HG03354 (cell line): ENCODE measurements at regions not wholly inside any gene's neighbourhood (a gene's known extent, or its start where the extent isn't known, plus 50 kb on each side); places are given as distances from the start of the nearest gene placed in this dataset.

Experiments
- ATAC-seq: cut with Tn5 transposase; IDR thresholded peaks from one replicate; pipeline ENCODE4 v1.9.1; 2021; ENCODE audit warnings: mild to moderate bottlenecking; ENCODE audit not compliant: unreplicated experiment, poor library complexity, severe bottlenecking

DNA sequence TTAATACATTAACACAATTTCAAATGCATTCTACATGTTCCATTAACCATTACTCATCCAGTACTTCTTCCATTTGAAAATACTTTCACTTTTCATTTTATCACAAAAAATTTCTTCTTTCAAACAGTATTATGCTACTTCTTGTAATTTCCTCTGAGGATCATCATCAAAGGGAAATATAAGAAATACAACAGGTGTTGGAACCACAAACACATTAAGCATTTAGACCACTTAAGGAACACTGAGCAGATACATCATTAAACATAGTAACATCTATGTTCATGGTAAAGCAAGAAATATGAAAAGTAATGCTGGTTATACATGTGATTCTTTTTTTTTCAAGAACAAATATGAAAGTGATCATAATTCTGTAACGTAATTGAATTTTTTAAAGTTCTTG lies 2207.0 kb downstream of the ARAP2 start:
- no peak for ATAC-seq

DNA sequence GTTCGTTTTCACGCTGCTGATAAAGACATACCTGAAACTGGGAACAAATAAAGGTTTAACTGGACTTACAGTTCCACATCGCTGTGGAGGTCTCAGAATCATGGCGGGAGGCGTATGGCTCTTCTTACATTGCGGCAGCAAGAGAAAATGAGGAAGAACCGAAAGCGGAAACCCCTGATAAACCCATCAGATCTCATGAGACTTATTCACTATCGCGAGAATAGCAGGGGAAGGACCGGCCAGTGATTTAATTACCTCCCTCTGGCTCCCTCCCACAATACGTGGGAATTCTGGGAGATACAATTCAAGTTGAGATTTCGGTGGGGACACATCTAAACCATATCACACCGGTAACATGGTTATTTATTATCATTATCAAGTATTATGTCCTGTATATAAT lies 2204.5 kb downstream of the ARAP2 start:
- ATAC-seq, result no peak

DNA sequence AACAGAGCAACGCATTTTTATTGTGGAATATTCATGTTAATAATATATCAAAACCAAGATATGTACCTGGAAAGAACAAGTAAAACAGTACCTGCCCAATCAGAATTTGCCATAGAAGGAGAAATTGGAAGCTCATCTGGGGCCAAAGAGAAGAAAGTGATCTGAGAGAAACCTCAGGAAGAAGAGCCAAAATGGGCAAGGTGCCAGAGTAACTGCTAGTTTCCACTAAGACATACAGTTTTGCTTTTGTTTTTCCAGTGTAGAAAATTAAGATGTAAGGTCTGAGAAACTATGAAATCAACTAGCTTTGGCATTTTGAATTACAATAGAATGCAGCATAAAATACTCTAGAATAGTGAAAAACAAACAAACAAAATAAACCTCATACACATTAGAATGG lies 2201.2 kb downstream of the ARAP2 start:
- ATAC-seq, result no peak

DNA sequence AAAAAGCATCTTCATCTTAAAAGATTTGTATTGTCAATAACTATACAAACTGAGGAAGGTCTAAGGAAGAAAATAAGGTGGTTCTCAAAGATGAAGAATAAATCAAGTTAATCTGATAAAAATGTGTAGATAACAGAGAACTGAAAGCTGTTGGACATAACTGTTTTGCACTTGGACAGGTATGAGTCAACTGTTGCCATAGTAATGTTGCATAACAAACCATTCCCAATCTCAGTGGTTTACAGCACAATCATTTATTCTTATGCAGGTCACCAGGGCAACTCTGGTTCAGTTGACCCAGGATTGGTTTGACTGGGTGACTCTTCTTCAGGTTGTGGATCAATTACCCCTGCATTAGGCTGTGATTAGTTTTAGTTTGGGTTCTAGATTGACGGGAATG lies 2197.7 kb downstream of the ARAP2 start:
- no peak for ATAC-seq

DNA sequence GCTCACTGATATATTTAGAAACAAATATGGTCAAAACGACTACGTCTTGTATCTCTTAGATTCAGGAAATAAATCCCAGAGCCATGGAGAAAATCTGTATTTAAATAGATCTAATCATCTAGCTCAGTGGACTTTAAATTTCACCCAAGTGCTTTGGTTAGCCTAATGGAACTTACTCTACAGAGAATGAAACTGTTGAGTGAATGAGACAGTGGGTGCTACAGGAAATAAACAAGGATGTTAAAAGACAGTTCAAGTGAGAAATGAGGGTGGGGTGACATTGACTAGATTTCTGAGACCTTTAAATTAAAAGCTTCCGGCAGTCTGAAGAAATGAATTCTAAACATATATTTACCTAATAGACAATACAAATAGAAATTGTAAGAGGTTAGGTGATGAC lies 2197.0 kb downstream of the ARAP2 start:
- no peak for ATAC-seq

DNA sequence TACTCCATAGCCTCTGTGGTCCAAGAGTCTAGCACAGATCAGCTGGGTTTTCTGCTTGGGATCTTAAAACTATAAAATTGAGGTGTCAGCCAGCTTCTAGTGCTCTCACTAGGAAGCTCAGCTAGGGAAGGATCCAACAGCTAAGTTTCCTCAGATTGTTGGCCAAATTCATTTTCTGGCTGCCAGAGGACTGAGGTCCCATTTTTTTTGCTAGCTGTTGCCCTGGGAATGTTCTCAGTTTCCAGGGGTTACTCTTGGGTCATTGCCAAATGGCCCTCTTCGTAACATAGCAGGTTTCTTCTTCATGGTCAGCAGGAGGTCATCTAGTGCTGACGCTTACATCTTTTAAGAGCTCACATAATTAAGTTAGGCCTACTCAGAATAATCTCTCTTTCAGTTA lies 2178.2 kb downstream of the ARAP2 start:
- ATAC-seq, result no peak

DNA sequence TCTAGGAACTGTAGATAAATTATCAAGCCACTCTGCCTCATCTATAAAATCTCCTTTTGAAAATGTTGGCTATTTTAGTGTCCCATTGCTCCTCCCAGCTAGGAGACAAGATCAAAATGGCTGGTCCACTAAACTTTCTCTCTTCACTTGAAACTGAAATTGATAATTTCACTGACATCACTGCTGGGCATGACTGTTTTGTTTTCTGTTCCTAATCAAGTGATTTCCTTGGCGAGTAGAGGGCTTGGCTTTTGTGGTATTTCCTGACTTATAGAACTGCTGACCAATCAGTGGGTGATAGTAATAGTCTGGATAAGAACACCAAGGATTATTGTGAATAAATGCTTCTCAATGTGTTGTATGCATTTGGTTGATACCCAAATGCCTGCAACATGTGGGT lies 2152.9 kb downstream of the ARAP2 start:
- ATAC-seq, result no peak

DNA sequence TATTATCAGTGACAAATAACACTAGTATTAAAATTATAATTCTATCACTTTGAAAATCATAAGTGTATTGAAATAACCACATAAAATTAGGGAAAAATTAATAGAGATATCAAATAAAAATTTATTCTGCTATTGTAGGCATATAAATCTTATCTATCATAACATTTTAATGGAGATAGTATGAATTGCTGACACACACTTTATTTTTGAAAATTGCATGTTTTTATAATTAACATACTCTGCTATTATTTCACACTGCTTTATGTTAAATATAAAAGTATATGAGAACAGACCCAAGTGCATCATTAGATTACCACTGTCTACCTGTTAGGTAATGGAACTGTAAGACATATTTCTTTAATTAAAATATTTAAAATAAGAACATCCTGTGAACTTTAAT lies 2150.2 kb downstream of the ARAP2 start:
- no peak for ATAC-seq

DNA sequence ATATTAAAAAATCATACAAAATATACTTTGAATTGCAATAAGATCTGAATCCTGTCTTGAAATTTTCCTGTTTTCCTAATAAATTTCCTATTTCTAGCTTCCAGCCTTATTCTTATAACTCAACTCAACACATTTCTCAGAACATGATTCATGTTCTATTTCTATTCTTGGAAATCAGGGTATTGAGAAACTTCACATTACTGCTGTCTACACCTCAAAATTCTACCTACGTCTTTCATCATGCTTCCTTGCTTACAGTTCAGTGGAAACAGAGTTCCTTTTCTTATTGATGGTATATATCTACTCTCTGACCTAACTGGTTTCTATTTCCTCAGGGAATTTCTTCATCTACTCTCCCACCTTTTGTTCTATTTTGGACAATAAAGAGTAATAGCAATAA lies 2139.0 kb downstream of the ARAP2 start:
- no peak for ATAC-seq

DNA sequence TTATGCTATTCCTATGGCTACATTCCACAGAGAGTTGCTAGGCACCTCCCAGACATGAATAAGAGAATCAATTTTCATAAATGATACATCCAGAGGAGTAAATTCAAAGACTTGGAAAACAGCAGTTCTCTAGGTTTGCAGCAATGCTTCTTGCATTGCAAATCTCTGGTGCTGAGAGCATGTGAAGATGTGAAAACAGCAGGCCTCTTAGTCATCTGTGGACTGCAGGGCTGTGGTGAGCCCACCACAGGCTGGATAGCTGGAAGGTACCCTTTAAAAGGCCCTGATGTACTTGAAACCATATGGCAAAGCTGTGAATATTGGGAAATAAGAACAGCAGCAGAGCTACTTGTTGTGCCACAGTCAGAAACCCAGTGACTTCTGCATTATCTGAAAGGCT lies 2135.9 kb downstream of the ARAP2 start:
- ATAC-seq, result no peak

DNA sequence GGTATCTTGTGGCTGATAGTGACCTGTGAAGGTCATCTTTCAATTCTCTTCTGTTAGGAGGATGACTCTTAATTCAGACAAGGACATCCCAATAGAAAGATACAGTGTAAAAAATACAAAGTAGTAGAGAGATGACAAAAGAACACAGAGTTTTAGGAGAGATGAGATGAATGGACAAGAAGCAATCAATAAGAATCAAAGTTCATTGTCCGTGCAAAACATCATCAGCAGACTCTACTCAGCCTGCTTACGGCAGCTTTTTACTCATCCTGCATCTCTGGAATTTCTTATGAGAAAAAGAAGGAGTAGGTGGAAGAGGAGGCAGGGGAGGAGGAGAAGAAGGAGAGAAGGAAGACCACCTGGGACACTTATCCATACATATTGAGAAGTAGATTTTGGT lies 2131.7 kb downstream of the ARAP2 start:
- ATAC-seq, result no peak

DNA sequence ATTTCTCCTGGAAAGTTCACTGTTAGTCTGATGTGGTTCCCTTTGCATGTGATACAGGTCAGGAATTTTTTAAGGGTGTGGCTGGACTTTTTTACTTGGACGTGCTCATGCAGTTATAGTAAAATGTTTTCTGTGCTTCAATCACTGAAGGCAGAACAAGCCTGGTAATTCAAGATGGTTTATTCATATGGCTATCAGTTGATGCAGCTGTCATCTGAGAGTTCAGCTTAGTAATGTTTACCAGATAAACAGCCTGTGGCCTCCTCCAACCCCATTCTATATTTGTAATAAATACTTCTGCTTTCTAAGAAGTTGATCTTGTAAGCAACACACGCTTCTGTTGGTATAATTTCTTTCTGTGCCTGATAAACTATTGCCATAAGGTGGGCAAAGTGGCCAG lies 2105.9 kb downstream of the ARAP2 start:
- no peak for ATAC-seq

DNA sequence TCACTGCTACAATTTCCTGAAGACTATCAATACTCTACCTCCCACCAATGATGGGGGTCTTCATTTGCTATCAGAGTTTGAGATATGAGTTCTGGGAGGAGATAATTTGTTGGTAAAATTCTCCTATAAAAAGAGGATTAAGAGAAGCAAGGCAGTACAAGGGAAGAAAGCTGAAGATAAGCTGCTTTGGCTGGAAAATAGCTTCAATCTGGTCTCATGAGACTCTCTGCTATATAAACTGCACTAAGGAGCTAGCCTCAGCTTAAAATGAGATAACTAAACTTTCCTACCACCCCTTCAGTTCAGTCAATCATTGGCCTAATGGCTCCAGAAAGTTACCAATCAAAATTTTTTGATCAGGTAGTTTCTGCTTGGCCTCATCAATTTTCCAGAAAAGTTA lies 2105.0 kb downstream of the ARAP2 start:
- no peak for ATAC-seq

DNA sequence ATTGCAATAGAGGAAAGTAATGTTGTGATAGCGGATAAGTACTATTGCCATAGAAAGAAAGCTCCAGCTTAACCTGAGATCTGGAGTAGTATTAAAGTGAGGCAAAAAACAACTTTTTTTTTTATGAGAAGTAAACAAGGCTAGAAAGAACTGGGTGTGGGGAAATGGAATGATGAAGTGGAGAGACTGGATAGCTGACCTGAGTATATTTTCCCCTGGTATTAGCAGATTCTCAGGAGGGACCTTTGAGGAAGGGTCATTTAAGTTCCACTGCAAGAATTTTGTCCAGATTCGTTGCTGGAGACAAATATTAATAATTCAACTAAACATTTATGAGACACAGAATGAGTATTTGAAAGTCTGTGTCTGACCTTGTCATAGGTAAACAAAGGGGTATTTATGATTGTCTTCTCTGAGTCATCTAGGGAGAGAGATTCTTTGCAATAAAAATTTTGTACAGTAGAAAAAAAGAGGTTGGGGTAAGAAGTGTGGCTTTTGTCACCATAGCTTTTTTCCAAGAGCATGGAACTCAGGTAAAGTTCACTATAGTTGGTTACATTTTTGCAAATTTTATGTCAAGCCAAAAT lies 2095.9 kb downstream of the ARAP2 start:
- no peak for ATAC-seq

DNA sequence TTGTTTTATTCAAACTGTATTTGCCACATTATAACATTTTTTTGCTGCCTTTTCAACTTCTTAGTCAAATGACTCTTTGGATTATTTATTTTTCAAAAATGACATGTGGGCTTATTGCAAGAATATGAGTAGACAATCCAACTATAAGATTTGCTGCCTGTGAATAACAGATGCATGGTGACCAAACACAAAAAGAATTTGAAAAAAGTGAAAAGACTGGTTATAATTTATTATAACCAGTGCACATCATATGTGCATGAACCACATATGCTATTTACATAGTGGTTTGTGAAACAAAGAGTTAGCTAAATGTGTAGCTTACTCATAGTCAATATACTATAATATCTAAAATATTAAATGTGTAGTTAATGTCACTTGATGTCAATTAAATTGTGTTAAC lies 2086.8 kb downstream of the ARAP2 start:
- ATAC-seq, result no peak

DNA sequence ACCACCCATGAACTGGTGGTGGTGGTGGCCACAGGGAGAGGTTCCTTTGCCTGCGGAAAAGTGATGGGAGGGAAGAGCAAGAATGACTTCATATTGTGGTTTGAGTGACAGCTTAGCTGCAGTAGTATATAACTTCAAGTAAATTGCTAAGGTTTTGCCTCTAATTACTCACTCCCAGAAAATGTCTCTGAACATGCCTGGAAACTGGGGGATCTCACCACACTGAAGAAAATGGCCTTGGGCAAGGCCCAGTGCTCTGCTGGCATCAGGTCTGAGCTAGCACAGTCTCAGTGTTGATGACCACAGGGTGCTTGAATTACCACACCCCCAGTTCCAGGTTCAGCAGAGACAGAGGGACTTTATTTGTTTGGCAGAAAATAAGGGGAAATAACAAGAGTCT lies 2085.4 kb downstream of the ARAP2 start:
- no peak for ATAC-seq

DNA sequence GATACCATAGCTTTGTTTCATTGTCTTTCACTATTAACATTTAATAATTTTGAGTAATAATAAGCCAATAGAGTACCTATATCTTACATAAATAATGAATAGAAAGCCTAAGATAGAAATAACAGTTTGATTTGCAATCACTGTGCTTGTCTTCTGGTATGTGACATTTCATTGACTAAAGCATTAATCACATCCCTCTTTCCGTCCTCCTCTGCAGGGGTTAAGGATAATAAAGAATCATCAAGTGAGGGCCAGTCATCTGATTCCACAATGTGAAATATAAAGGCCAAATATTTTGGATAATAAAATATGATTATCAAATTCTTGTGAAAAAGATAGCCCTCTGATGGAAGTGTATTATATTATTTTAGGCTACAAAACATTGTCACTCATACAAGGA lies 2073.4 kb downstream of the ARAP2 start:
- ATAC-seq, result no peak

DNA sequence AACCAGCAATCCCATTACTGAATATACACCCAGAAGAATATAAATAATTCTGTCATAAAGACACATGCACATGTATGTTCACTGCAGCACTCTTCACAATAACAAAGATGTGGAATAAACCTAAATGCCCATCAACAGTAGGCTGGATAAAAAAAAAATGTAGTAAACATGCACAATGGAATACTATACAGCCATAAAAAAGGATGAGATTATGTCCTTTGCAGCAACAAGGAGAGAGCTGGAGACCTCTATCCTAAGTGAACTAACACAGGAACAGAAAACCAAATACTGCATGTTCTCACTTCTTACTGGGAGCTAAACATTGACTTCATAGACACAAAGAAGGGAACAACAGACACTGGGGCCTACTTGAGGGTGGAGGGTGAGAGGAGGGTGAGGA lies 2067.7 kb downstream of the ARAP2 start:
- ATAC-seq, result no peak

DNA sequence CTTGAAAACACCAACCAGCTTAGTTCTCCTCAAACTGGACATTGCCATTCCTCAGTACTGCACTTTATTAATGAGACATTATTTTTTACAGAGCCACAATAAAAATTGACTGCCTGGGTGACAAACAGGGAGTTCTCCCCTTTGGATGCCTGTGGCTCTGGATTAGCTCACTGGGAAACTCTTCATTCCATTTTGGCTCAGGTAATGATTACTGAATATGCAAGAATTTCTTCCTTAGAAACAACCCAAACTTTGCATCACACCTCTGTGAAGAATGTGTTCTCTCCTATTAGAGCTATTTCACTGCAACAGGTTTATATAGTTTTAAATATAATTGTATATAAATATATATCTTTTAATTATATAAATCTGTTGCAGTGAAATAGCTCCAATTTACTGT lies 2065.8 kb downstream of the ARAP2 start:
- ATAC-seq, result no peak

DNA sequence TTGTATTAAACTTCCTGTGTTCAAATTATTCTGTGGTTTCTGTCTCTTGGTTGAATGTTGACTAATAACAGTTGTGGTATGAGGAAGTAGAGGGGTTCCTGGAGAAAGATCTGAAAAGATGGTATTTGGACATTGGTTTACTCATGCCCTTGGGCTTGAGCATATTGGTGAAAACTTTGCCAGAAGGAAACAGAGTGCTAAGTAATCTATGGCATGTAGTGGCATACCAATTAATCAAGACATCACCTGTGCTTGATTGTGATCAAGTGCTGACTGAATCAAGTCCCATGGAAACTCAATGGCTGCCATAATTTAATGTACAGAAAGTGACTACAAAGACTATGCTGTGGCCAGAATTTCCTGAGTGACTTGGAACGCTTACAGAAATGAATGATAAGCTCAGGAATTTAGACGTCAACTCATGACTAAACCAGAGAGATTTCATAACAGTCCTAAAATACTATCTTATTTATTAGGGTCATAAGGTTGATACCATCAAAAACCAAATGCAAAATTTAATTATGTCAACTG lies 2062.9 kb downstream of the ARAP2 start:
- no peak for ATAC-seq

DNA sequence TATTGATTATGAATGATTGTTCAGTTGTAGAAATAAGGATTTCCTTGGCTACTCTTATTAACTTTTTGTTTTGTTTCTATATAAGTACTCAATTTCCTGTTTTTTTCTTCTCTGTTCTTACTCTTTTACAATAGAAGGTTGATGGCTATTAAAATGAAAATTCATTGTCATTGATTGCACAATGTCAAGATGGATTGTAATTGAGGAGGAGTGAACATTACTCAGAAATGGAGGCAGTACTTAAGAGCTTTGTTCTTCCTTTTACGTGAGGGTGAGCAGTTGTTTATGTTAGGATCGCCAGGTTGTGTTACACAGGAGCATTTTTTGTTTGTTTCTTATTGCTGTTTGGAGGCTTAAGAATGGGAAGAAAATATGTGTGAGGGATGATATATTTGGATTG lies 2062.4 kb downstream of the ARAP2 start:
- no peak for ATAC-seq

DNA sequence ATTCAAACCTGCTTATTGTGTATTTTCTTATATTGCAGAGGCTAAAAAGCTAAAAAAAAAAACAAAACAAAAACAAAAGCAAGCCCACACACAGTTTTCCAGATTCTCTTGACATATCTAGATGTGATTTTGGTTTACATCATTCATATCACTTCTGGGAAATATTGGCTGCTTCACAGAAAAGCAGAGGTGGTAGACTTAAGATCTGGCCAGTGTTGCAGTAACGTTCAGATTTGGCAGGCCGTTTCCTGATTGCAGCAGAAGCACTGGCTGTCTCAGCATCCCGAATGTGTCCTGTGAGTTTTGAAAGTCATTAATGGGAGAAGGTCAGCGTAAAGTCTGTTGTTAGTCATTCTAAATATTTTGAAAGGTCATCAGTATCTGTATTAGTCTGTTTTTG lies 2062.0 kb downstream of the ARAP2 start:
- ATAC-seq, result no peak
